KG1 (cell line): ENCODE measurements at regions not wholly inside any gene's neighbourhood (a gene's known extent, or its start where the extent isn't known, plus 50 kb on each side); places are given as distances from the start of the nearest gene placed in this dataset.

ENCODE experiments used
- DNase-seq: peaks from one replicate; lab custom pipeline; 2025; lab: John Stamatoyannopoulos, UW

DNA sequence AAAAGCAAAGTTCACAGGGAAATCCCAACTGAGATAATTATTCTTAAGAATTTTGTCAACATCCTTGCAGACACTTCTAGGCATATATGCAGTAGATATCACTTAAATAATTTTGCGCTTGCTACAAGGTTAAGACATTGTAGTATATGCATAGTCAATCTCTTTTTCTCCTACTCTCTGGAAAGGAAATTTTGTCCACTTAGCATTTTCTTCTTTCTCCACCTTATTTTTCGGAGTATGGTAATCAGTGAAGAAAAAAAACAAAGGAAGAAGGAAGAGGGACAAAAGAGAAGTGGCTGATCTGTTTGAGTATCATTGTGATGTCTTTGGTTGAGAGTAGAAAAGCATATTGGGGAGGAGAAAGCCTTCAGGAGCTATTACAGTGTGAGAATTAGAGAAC, 104.6 kb downstream of the LACC1 start:
- no peak for DNase-seq

DNA sequence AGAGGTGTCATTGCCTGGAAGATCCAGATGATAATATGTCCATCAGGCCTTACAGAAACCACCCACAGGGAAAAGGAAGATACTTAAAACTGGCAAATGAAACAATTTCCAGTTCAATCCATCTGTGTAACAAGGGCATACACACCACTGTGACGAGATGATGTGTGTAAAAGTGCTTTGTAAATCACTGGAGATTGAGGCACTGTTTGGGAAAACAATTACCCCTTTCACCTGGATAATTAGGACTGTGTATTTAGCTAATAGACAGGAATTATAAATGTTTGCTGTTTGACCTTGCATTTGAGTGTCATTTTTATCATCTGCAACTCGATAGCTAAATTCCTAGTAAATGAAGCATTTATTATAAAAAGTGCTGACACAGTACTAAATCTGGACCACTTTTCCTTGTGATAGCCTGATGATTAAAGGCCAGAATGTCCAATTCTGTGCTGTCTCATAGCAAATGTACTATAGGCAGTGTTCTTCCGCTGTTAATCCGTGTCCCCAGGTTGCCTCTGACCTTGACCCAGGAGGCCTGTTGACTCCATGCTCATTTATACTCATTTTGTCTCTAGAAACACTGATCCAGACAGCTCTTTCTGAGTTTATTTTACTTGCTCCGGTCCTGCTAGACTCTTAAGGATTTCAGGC, 105.8 kb downstream of the LACC1 start:
- no peak for DNase-seq

DNA sequence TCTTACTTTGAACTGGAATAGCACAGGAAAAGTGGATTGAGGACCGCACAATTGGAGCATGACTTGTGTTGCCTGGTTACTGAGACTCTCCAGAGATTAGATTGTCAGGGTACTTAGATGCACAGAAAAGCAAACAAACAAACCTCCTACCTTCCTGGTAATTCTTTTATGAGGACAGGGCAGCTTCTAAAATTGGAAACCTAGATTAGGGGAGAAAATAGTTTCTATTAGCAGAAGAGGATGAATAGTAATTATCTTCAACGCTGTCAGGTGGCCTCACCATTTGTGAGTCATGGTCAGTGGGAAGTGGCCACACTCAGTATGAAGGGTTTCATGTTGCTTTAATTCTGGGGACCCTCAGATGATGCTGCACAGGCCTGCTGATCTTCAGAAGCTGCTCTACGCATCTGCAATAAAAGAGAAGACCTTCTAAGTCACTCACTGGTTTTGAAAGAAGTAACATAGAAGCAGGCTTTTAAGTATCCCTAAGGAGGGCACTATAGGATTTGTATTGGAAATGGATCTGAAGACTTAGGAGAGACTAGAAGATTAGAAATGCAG, 106.8 kb downstream of the LACC1 start:
- DNase-seq, result no peak

- DNase-seq, result no peak
These were observed 108.6 kb downstream of the LACC1 start for GRCh38 chr13:43988302-43988701.

DNA sequence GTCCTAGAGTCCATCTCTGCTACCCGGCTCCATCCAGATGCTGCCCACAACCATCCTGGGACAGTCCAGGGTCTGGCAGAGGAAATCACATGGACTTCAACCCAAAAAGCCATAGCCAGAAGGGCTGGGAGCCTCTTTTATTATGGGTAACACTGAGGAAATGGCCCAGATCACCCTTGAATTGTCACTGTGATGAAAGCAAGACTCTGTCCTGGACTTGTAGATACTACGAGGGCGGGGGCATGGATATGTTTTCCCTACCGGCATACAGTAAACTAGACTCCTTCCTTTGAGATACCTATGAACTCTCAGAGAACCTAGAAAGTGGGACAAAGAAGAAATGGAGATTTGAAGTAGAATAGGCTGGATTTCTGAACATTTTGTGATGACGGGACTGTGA, 110.3 kb downstream of the LACC1 start:
- no peak for DNase-seq

DNA sequence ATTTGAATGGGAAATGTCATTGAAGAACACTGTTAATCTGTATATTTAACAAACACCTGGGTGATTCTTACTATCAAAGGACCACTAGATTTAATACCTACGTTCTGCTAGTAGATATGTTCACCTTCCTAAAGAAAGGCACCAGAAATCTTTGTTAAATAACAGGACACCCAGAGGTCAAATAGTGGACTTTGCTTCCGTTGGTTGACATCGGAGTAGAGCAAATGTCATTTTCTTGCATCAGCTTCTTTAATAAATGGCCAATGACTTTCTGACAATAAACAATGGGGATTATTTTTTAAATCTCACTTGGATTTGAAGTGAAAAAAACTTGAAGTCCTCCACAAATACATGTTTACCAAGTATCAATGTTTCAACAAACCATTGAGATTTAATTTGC, 111.1 kb downstream of the LACC1 start:
- DNase-seq, result no peak

DNA sequence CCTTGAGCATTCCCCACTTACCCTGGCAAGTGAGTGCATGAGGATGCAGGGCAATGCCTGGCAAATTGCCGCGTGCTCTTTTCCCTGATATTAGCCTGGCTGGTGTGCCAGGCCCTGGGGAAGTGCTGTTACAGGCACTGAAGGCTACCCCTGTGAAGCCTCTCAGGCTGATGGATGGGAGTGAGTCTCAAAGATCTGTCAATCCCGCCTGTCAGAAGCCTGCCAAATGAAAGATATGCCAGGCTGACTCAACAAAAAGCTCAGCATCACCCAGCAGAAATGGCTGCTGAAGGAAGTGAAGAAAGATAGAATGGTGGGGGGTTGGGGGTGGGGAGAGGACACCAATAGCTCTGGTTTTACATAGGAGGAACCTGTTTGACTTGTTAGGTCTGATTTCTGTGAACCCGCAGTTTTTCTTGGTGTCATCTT, 112.1 kb downstream of the LACC1 start:
- DNase-seq, result no peak

GRCh38 chr13:43992211-43992610, 112.5 kb downstream of the LACC1 start:
- DNase-seq, result no peak

DNA sequence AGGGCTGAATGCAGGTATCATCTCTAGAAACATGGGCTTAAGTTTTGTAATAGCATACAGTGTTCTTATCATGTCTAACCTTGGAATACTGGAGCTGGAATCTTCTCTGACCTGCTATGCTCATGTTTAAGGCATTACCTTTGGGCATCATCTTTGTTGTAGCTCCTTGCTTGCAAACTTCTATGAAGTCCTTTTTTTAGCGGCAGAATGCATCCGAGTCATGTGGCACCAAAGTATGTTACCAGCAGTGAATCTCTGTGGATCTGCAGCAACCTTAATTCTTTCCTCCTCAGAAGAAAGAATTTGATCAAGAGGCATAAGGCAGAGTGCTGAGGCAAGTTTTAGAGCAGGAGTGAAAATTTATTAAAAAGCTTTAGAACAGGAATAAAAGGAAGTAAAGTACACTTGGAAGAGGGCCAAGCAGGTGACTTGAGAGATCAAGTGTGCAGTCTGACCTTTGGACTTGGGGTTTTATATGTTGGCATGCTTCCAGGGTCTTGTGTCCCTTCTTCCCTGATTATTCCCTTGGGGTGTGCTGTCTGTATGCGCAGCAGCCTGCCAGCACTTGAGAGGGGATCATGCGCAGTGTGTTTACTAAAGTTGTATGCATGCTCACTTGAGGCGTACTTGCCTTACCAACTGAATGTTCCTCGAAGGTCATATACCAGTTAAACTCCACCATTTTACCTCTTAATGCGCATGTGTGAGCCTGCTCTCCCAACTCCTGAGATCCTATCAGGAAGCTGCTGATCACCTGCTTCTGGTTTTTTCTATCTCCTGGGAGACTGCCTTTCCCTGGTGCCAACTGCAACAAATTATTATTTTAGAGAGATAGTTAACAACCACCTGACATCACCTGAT, 115.5 kb downstream of the LACC1 start:
- no peak for DNase-seq

GRCh38 chr13:43996221-43996620, 116.5 kb downstream of the LACC1 start:
- no peak for DNase-seq

DNA sequence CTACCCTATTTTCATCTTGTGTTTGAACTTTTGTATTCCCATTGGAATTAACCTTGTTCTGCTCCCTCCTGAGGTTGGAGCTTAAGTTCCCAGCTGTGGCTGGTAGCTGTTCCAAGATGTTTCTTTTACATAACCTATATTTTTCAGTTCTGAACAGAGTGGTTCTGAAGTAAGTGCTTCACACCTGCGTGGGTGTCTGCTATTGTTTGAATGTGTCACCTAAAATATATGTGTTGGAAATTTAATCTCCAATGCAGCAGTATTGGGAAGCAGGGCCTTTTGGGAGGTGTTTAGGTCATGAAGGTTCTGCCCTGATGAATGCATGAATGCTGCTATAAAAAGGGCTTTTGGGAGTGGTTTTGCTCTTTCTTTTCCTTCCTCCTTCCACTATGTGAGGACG, 123.8 kb downstream of the LACC1 start:
- DNase-seq, result no peak

DNA sequence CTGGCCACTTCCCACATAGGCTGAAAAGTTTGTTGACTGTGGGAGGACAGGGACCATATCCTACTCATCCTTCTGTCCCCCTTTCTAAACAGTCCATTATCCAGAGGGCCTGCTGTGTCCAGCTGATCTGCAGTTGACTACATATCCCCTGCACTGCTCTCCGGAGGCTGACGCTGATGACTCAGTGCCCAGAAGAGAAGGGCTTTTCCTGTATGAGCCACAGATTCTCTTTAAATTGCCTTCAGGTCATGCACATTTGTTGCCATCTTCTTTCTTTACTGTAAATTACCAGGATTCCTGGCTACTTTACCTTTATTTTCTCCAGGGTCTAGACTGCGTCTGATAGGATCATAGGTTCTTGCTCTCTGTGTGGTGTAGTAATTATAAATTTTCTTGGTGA, 125.2 kb downstream of the LACC1 start:
- no peak for DNase-seq

- no peak for DNase-seq
These were observed 127.7 kb downstream of the LACC1 start for GRCh38 chr13:44007451-44007850.

DNA sequence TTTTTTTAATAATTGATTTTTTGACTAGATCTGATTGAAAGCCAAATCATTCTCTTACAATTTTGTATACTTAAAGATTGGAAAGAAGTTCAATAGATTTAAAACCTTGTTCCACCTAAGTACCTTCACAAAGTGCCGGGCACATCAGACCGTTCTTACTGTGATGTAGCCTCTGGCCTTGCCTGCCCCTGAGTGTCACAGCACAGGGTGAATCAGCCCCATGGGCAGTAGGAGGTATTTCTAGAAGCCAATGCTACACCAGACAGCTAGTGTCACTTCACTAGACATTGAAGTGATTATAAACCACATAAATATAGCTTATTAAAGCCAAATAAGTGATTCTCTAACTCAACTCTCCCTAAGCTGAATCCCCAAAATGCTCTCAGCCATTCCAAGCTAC, 131.3 kb downstream of the LACC1 start:
- DNase-seq, result no peak

GRCh38 chr13:44012910-44013757, 133.4 kb downstream of the LACC1 start:
- DNase-seq, result no peak

- no peak for DNase-seq
These were observed 134.1 kb downstream of the LACC1 start for GRCh38 chr13:44013758-44014291.

DNA sequence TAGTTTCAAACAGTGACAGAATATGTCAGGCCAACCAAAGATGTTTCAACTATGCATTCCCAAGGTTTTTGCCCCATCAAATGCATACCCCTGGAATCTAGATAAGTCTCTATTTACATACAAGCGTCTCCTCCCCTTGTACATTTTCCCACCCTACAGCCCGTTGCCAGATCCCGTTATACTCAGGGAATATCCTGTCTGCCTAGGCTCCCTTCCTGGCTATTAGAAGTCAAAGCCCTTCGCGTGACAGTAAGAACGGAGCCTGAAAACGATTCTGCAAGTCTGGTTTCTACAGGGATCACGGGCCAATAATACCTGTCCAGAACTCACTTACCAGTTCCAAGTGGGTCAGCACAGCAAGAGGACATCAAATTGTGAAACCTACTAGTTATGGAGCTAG, 134.8 kb downstream of the LACC1 start:
- no peak for DNase-seq

DNA sequence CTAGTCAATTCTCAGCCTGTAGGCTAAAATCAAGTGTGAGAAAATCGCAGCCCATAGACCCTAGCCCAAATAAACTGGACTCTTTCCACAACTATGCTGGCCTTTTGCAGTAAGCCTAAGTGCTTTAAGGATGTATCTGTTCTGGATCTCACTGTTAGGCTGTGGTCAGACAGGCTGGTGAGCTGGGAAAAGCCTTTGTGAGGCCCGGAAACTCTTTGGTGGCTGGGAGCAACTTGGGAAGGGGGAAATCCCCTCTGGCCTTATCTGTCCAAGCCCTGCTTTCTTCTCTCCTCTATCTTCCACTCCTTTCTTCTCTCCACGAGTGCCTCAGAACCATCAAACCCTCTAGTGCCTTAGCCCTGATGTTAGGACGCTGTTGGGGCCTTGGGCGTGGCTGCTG, 135.4 kb downstream of the LACC1 start:
- no peak for DNase-seq

DNA sequence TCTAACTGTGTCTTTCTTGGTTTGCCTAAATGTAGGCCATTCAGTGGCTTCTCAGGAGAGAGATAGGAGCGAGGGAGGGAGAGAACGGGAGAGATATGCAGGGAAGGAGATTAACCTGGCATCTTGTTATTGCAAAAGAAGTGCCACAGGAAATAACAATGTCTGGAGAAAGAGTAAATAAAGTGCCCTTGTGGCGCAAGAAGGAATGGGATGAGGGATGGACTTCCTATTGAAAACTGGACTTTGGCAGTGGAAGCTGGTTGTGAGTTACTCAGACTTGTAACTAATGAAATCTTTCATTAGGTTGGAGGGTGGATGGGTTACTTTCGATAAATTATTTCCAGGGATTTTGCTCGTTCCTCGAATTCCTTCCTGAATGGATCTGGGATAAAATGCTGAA, 136.1 kb downstream of the LACC1 start:
- no peak for DNase-seq

GRCh38 chr13:44017756-44018309, 138.1 kb downstream of the LACC1 start:
- no peak for DNase-seq

GRCh38 chr13:44019651-44020050, 139.9 kb downstream of the LACC1 start:
- no peak for DNase-seq

DNA sequence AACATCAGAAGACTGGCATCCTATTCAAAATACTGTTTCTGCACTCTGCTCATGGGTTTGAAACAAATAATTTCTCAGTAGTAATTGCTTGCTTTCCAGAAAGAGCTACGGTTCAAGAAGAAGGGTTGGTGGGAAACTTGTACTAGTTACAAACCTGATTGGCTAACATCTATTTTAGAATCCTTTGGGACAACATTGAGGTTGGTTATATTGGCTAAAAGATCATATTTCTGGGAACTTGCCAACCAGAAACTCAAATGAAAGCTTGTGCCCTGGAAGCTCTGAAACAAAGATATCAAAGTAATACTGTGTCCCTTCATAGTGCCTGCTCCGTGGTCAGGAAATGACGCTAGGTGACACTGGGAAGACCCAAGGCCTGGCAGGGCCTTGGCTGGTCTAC, 141.7 kb downstream of the LACC1 start:
- no peak for DNase-seq
